K562 (cell line): ENCODE measurements at regions not wholly inside any gene's neighbourhood (a gene's known extent, or its start where the extent isn't known, plus 50 kb on each side); places are given as distances from the start of the nearest gene placed in this dataset.

Experiments used
- ATAC-seq: fragments of 200-7000 bp; cut with Tn5 transposase; 3 replicates; pipeline ENCODE4 v1.9.1; 2020; ENCODE audit warnings: moderate library complexity
- BruUV-seq: library from RNA; stranded (reverse); fragments of 400-500 nt; replicated peaks from 2 replicates; lab custom pipeline; 2021; lab: Mats Ljungman, UMichigan
- CTCF ChIA-PET: fragments of 300-600 bp; formaldehyde crosslinking; extraction: SDS; loops from one replicate; lab custom pipeline; 2021; ENCODE audit warnings: low intra/inter-chr PET ratio; lab: Yijun Ruan, JAX
- POLR2A ChIA-PET: fragments of 300-600, 350-650 bp; sonication (Branson Sonifier 250); formaldehyde crosslinking; extraction: SDS; loops from one replicate; lab custom pipeline; 2021; ENCODE audit warnings: antibody characterized with exemption, inconsistent platforms; lab: Yijun Ruan, JAX
- DNase-seq, 4 experiments: peaks; one replicate each; pipeline versions ENCODE4 v3.0.0 to v3.0.0-alpha.2; 2011 to 2018; ENCODE audit warnings: low spot score in 3 of 4, mixed read lengths in 3 of 4; ENCODE audit errors: extremely low read depth in 1 of 4
- FAIRE-seq: peaks from 2 replicates; lab custom pipeline; 2011; peaks lifted over from hg19 to GRCh38; lab: Jason Lieb, UNC
- H2AFZ ChIP-seq: 2 replicates; pipeline ENCODE4 v1.6.0; 2011; ENCODE audit warnings: low read depth, low read length, control low read depth, inconsistent platforms
- H3K27ac ChIP-seq: fragments of 200-600 bp; 3 replicates; pipeline ENCODE4 v1.8.0; 2011; ENCODE audit warnings: low read depth, mild to moderate bottlenecking, control low read depth, inconsistent platforms, low read length, moderate library complexity, mixed read lengths; ENCODE audit errors: extremely low read depth
- H3K27me3 ChIP-seq, 2 experiments: fragments of 300-600 bp in 1 of 2; 2 replicates in 1 of 2; 3 replicates in 1 of 2; pipeline versions ENCODE4 v1.6.0 to v1.8.0; 2011; ENCODE audit warnings: inconsistent platforms in 2 of 2, low read length in 2 of 2, mild to moderate bottlenecking in 1 of 2, mixed read lengths in 1 of 2, moderate library complexity in 1 of 2; ENCODE audit not compliant: control insufficient read depth in 2 of 2, insufficient read depth in 2 of 2
- H3K36me3 ChIP-seq: fragments of 300-600 bp; 3 replicates; pipeline ENCODE4 v1.8.0; 2011; ENCODE audit warnings: mild to moderate bottlenecking, low read length, inconsistent platforms; ENCODE audit not compliant: control insufficient read depth, insufficient read depth
- H3K4me1 ChIP-seq, 2 experiments: fragments of 200-600 bp in 1 of 2; replicated peaks in 1 of 2; 2 replicates in 1 of 2; 3 replicates in 1 of 2; pipeline versions ENCODE4 v1.5.1 to v1.8.0; 2011; ENCODE audit warnings: inconsistent platforms in 2 of 2, low read length in 2 of 2, mild to moderate bottlenecking in 1 of 2, mixed read lengths in 1 of 2, moderate library complexity in 1 of 2; ENCODE audit not compliant: control insufficient read depth in 2 of 2, insufficient read depth in 2 of 2
- H3K4me2 ChIP-seq: 2 replicates; pipeline ENCODE4 v1.6.1; 2011; ENCODE audit warnings: low read length, control low read depth, inconsistent platforms, mixed read lengths; ENCODE audit not compliant: insufficient read depth
- H3K4me3 ChIP-seq: fragments of 200-600 bp; sonication (generic), shearing (Covaris generic); 2 replicates; pipeline ENCODE4 v1.5.1; 2016; ENCODE audit warnings: control low read depth, inconsistent platforms
- H3K79me2 ChIP-seq: fragments of 200-600 bp; 3 replicates; pipeline ENCODE4 v1.8.0; 2011; ENCODE audit warnings: low read length, inconsistent platforms; ENCODE audit not compliant: control insufficient read depth, insufficient read depth
- H3K9ac ChIP-seq, 2 experiments: 2 replicates each; pipeline versions ENCODE4 v1.6.0 to v1.6.1; 2011; ENCODE audit warnings: low read depth in 2 of 2, low read length in 2 of 2, control low read depth in 1 of 2, inconsistent platforms in 1 of 2, mild to moderate bottlenecking in 1 of 2, mixed read lengths in 1 of 2; ENCODE audit not compliant: insufficient read depth in 1 of 2
- H3K9me1 ChIP-seq: one replicate; pipeline ENCODE4 v1.6.0; 2011; ENCODE audit warnings: inconsistent platforms, mild to moderate bottlenecking, low read length, moderate library complexity; ENCODE audit not compliant: control insufficient read depth, insufficient read depth
- H3K9me3 ChIP-seq: replicated peaks from 2 replicates; pipeline ENCODE4 v1.5.1; 2011; ENCODE audit warnings: low read depth, low read length, inconsistent platforms; ENCODE audit not compliant: control insufficient read depth, insufficient read depth
- H4K20me1 ChIP-seq: replicated peaks from 2 replicates; pipeline ENCODE4 v1.6.1; 2011; ENCODE audit warnings: low read length, inconsistent platforms, mixed read lengths; ENCODE audit not compliant: control insufficient read depth, insufficient read depth
- CHD4 ChIP-seq: fragments of 200-600 bp; sonication (generic); IDR thresholded peaks from 3 replicates; pipeline ENCODE4 v1.6.1; 2012; ENCODE audit warnings: low read depth, mild to moderate bottlenecking, mixed read lengths, low read length, inconsistent platforms; ENCODE audit not compliant: insufficient read depth, insufficient replicate concordance, poor library complexity, severe bottlenecking
- ESRRA ChIP-seq: fragments of 450-650 bp; IDR thresholded peaks from 2 replicates; pipeline ENCODE4 v1.6.1; 2014; ENCODE audit warnings: low read depth, mild to moderate bottlenecking, moderate library complexity, borderline replicate concordance
- NR0B1 ChIP-seq: fragments of 450-650 bp; IDR thresholded peaks from one replicate; pipeline ENCODE4 v1.6.1; 2018; ENCODE audit warnings: mild to moderate bottlenecking, moderate library complexity; ENCODE audit not compliant: partially characterized antibody
- NR2C2 ChIP-seq, 2 experiments: fragments of 200-800 bp in 1 of 2; sonication (Bioruptor generic) in 1 of 2; sonication (generic) in 1 of 2; formaldehyde crosslinking in 1 of 2; IDR thresholded peaks; 2 replicates each; pipeline versions ENCODE4 v1.6.1 to v1.8.0; 2016 to 2022; ENCODE audit warnings: mild to moderate bottlenecking in 1 of 2, missing compliant biosample characterization in 1 of 2, missing genetic modification characterization in 1 of 2, missing genetic modification reagents in 1 of 2
- SMAD2 ChIP-seq: fragments of 150-350 bp; IDR thresholded peaks from 2 replicates; pipeline ENCODE4 v1.6.1; 2014; ENCODE audit warnings: low read depth, mild to moderate bottlenecking, low read length
- U2AF1 ChIP-seq: fragments of 200-400 bp; formaldehyde crosslinking; optimal IDR thresholded peaks from 2 replicates; pipeline ENCODE3; 2017; ENCODE audit warnings: mild to moderate bottlenecking, low read depth, low read length, moderate library complexity
- ZNF217 ChIP-seq: sonication (generic); formaldehyde crosslinking; IDR thresholded peaks from 2 replicates; pipeline ENCODE4 v1.8.0; 2022; ENCODE audit warnings: mild to moderate bottlenecking, missing genetic modification reagents
- ZNF740 ChIP-seq, 3 experiments: fragments of 200-800 bp in 1 of 3; sonication (Bioruptor generic) in 1 of 3; sonication (generic) in 1 of 3; formaldehyde crosslinking in 1 of 3; IDR thresholded peaks; 2 replicates each; pipeline versions ENCODE4 v1.6.1 to v1.8.0; 2016 to 2022; ENCODE audit warnings: mild to moderate bottlenecking in 2 of 3, missing compliant biosample characterization in 2 of 3, missing genetic modification characterization in 2 of 3, missing genetic modification reagents in 1 of 3
- WGBS: fragments of 100-300 bp; shearing (Covaris generic); methylation state at CpG from one replicate; pipeline ENCODE4 v1.1.6; 2016; ENCODE audit warnings: low coverage, mixed read lengths; ENCODE audit not compliant: insufficient coverage; ENCODE audit errors: missing lambda C conversion rate; 5-methylcytosine and 5-hydroxymethylcytosine counted together
- in situ Hi-C: fragments of 300-500 bp; cut with MboI; formaldehyde crosslinking; loops from 4 replicates; pipeline ENCODE4 v1.15.0; 2018; ENCODE audit warnings: inconsistent platforms, mixed read lengths
- intact Hi-C: fragments of 100-400 bp; cut with micrococcal nuclease; formaldehyde crosslinking; loops from 2 replicates; pipeline ENCODE4 v1.14.2; 2022
- TF ChIP-seq, protein P1 (sequence below): sonication (generic); formaldehyde crosslinking; IDR thresholded peaks from 2 replicates; pipeline ENCODE4 v1.8.1; 2023; ENCODE audit warnings: mild to moderate bottlenecking, missing genetic modification reagents

DNA sequence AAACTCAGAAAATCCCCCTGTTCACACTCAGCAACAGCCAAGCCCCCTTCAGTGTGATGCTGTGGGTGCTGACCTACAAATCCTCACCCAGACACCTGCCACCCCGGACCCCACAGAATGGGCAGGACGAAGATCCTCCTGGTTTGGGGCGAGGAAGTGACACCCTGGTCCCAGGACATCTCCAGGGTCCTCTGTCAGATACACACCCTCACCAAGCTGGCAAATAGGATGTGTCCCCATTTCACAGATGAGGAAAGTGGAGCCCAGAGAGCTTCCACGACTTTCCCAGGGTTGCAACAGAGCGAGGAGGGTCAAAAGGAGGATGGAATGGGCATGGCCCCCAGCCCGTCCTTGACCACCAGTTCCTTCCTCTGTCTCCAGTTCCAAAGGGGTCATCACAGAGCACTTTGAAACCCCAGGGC lies 92.0 kb upstream of the AFDN start (continued):
- TF ChIP-seq ESRRA (0 out of 2 replicates have a peak, but pooled peaks have one; percentile 11), NR0B1 (no peak), U2AF1 (no peak), ZNF217 (CRISPR knock-in tag) (no peak), SMAD2 (no peak)

DNA sequence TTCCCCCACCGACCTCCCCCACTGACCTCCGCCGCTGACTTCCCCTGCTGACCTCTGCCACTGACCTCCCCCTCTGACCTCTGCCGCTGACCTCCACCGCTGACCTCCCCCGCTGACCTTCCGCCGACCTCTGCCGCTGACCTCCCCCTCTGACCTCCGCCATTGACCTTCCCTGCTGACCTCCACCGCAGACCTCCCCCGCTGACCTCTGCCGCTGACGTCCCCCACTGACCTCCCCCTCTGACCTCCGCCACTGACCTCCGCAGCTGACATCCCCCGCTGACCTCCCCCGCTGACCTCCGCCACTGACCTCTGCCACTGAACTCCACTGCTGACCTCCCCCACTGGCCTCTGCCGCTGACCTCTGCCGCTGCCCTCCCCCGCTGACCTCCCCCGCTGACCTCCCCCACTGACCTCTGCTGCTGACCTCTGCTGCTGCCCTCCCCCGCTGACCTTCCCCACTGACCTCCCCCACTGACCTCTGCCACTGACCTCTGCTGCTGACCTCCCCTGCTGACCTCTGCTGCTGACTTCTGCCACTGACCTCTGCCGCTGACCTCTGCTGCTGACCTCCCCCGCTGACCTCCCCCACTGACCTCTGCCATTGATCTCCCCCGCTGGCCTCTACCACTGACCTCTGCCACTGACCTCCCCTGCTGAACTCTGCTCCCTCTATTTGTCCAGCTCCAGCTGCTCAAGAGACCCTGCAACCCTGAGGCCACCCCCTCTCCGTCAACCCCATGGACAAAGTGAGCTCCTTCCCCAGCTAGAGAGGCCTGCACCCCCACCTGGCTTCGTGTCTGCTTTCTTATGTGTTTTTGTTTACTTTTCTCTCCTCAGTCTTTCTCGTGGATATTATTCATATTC lies 91.4 kb upstream of the AFDN start:
- TF ChIP-seq NR2C2 (CRISPR knock-in tag; IDR thresholded peaks at IDR 0.05) (0 out of 2 replicates have a peak, but pooled peaks have one; percentile 36), NR2C2 (tag; IDR thresholded peaks at IDR 0.05) (0 out of 2 replicates have a peak, but pooled peaks have one; percentile 14), ESRRA (0 out of 2 replicates have a peak, but pooled peaks have one; percentile 4), CHD4 (no peak), ZNF740 (CRISPR knock-in tag; IDR thresholded peaks at IDR 0.05) (0 out of 2 replicates have a peak, but pooled peaks have one; percentile 29), ZNF740 (tag; IDR thresholded peaks at IDR 0.05) (no peak)
- TF ChIP-seq, protein P1, sequence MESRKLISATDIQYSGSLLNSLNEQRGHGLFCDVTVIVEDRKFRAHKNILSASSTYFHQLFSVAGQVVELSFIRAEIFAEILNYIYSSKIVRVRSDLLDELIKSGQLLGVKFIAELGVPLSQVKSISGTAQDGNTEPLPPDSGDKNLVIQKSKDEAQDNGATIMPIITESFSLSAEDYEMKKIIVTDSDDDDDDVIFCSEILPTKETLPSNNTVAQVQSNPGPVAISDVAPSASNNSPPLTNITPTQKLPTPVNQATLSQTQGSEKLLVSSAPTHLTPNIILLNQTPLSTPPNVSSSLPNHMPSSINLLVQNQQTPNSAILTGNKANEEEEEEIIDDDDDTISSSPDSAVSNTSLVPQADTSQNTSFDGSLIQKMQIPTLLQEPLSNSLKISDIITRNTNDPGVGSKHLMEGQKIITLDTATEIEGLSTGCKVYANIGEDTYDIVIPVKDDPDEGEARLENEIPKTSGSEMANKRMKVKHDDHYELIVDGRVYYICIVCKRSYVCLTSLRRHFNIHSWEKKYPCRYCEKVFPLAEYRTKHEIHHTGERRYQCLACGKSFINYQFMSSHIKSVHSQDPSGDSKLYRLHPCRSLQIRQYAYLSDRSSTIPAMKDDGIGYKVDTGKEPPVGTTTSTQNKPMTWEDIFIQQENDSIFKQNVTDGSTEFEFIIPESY (CRISPR knock-in tag): peak; percentile 93
- Histone ChIP-seq H3K4me3 (no peak overlapping the region), H3K27ac (no peak overlapping the region), H3K9me3 (no peaks in the 10 kb centered on the region), H3K4me1 (peaks cover 0 to 6% of the 10 kb centered on the region in 2 experiments; a peak in 2 of 5 replicates), H3K9me1 (no peaks in the 10 kb centered on the region), H4K20me1 (no peaks in the 10 kb centered on the region; the same call in 1 of the 2 replicates), H3K9ac (no peak overlapping the region), H3K27me3 (peaks cover 39 to 82% of the 10 kb centered on the region in 2 experiments; a peak in 4 of 5 replicates), H2AFZ (no peak overlapping the region), H3K4me2 (no peak overlapping the region), H3K36me3 (no peaks in the 10 kb centered on the region), H3K79me2 (no peaks in the 10 kb centered on the region)
- ChIA-PET POLR2A (interaction anchor here (1.5 kb wide), 1 partner anchor 8 kb away, joined by 3 read pairs; no protein-coding TSS in a partner anchor), CTCF (no interaction called here)
- BruUV-seq: no TSS peak
- FAIRE-seq (no peak), DNase-seq (no peak), ATAC-seq (no peak)
- 3% methylated on average over 12 of the region's 30 CpGs for WGBS
- intact Hi-C loops: no loop called here
- in situ Hi-C loops: no loop called here
